WTC11 (cell line): ENCODE measurements at regions not wholly inside any gene's neighbourhood (a gene's known extent, or its start where the extent isn't known, plus 50 kb on each side); places are given as distances from the start of the nearest gene placed in this dataset.

Experiments
- ATAC-seq: fragments of 200-7000 bp; cut with Tn5 transposase; 2 replicates; pipeline ENCODE4 v1.10.0; 2021; ENCODE audit warnings: mild to moderate bottlenecking, moderate library complexity
- CTCF ChIA-PET: fragments of 300-600 bp; sonication (Branson Sonifier 250); formaldehyde crosslinking; loops from one replicate; lab custom pipeline; 2021; ENCODE audit warnings: antibody characterized with exemption; lab: Charles Lee
- POLR2A ChIA-PET: fragments of 350-600 bp; sonication (Branson Sonifier 250); formaldehyde crosslinking; loops from one replicate; lab custom pipeline; 2021; ENCODE audit warnings: antibody characterized with exemption; lab: Charles Lee
- DNase-seq: peaks from one replicate; pipeline ENCODE4 v3.0.0; 2021; ENCODE audit warnings: low spot score
- H3K27ac Mint-ChIP-seq: 2 replicates; pipeline ENCODE4 v1.8.0; 2021; ENCODE audit warnings: mixed read lengths
- H3K27me3 Mint-ChIP-seq: 2 replicates; pipeline ENCODE4 v1.8.0; 2021; ENCODE audit warnings: low read depth, mild to moderate bottlenecking, moderate library complexity, mixed read lengths
- H3K36me3 Mint-ChIP-seq: 2 replicates; pipeline ENCODE4 v1.8.0; 2021; ENCODE audit warnings: mixed read lengths
- H3K4me1 Mint-ChIP-seq: 2 replicates; pipeline ENCODE4 v1.8.0; 2022; ENCODE audit warnings: mixed read lengths
- H3K4me3 Mint-ChIP-seq: 2 replicates; pipeline ENCODE4 v1.8.0; 2021; ENCODE audit warnings: mild to moderate bottlenecking, moderate library complexity, mixed read lengths
- H3K9me3 Mint-ChIP-seq: 2 replicates; pipeline ENCODE4 v1.8.0; 2021; ENCODE audit warnings: mixed read lengths
- AR ChIP-seq: fragments of 250-450 bp; sonication (Bioruptor Pico); IDR thresholded peaks from 2 replicates; pipeline ENCODE4 v1.9.0; 2021; ENCODE audit warnings: mild to moderate bottlenecking
- ARID4B ChIP-seq: sonication (generic); formaldehyde crosslinking; IDR thresholded peaks from 2 replicates; pipeline ENCODE4 v1.8.0; 2023; ENCODE audit warnings: missing genetic modification reagents, mild to moderate bottlenecking, borderline replicate concordance
- ATF1 ChIP-seq: sonication (generic); formaldehyde crosslinking; IDR thresholded peaks from 2 replicates; pipeline ENCODE4 v1.8.1; 2023; ENCODE audit warnings: mild to moderate bottlenecking, moderate library complexity, missing genetic modification reagents
- CBFB ChIP-seq: sonication (generic); formaldehyde crosslinking; IDR thresholded peaks from 2 replicates; pipeline ENCODE4 v1.8.1; 2022; ENCODE audit warnings: mild to moderate bottlenecking, low read depth, missing genetic modification reagents
- CREB1 ChIP-seq: sonication (generic); formaldehyde crosslinking; IDR thresholded peaks from 2 replicates; pipeline ENCODE4 v1.8.0; 2023; ENCODE audit warnings: mild to moderate bottlenecking, missing genetic modification reagents
- E2F4 ChIP-seq: sonication (generic); formaldehyde crosslinking; IDR thresholded peaks from 2 replicates; pipeline ENCODE4 v1.8.1; 2022; ENCODE audit warnings: low read depth, mild to moderate bottlenecking, moderate library complexity, missing genetic modification reagents, borderline replicate concordance
- FOXK1 ChIP-seq: sonication (generic); formaldehyde crosslinking; IDR thresholded peaks from 2 replicates; pipeline ENCODE4 v1.8.0; 2022; ENCODE audit warnings: mild to moderate bottlenecking, moderate library complexity, missing genetic modification reagents
- GRHL2 ChIP-seq: fragments of 250-450 bp; sonication (Bioruptor Pico); IDR thresholded peaks from 2 replicates; pipeline ENCODE4 v1.8.0; 2022; ENCODE audit warnings: mild to moderate bottlenecking, moderate library complexity; ENCODE audit not compliant: insufficient replicate concordance, severe bottlenecking
- HMGXB4 ChIP-seq: sonication (generic); formaldehyde crosslinking; IDR thresholded peaks from 2 replicates; pipeline ENCODE4 v1.8.1; 2023; ENCODE audit warnings: mild to moderate bottlenecking, moderate library complexity, missing genetic modification reagents
- IRF2 ChIP-seq: sonication (generic); formaldehyde crosslinking; IDR thresholded peaks from 2 replicates; pipeline ENCODE4 v1.8.0; 2022; ENCODE audit warnings: low read depth, missing genetic modification reagents, borderline replicate concordance
- JUN ChIP-seq: sonication (generic); formaldehyde crosslinking; IDR thresholded peaks from 2 replicates; pipeline ENCODE4 v1.8.0; 2023; ENCODE audit warnings: mild to moderate bottlenecking, missing genetic modification reagents
- NFYB ChIP-seq: sonication (generic); formaldehyde crosslinking; conservative IDR thresholded peaks from 2 replicates; pipeline ENCODE4 v1.8.0; 2022; ENCODE audit warnings: low read depth, missing genetic modification reagents
- NR2C2 ChIP-seq: sonication (generic); formaldehyde crosslinking; IDR thresholded peaks from 2 replicates; pipeline ENCODE4 v1.8.0; 2022; ENCODE audit warnings: mild to moderate bottlenecking, missing genetic modification reagents
- SMAD3 ChIP-seq: sonication (generic); formaldehyde crosslinking; IDR thresholded peaks from 2 replicates; pipeline ENCODE4 v1.8.0; 2022; ENCODE audit warnings: missing genetic modification reagents, mild to moderate bottlenecking, borderline replicate concordance
- SOX15 ChIP-seq: fragments of 250-450 bp; sonication (Bioruptor Pico); IDR thresholded peaks from 2 replicates; pipeline ENCODE4 v1.9.0; 2021; ENCODE audit warnings: mild to moderate bottlenecking
- SP1 ChIP-seq: sonication (generic); formaldehyde crosslinking; conservative IDR thresholded peaks from 2 replicates; pipeline ENCODE4 v1.8.1; 2022; ENCODE audit warnings: missing genetic modification reagents
- TCF7 ChIP-seq: sonication (generic); formaldehyde crosslinking; IDR thresholded peaks from 2 replicates; pipeline ENCODE4 v1.8.0; 2022; ENCODE audit warnings: mild to moderate bottlenecking, low read depth, missing genetic modification reagents, moderate library complexity
- TP53 ChIP-seq: sonication (generic); formaldehyde crosslinking; IDR thresholded peaks from 2 replicates; pipeline ENCODE4 v1.8.1; 2023; ENCODE audit warnings: mild to moderate bottlenecking, missing genetic modification reagents
- ZNF219 ChIP-seq: sonication (generic); formaldehyde crosslinking; IDR thresholded peaks from 2 replicates; pipeline ENCODE4 v1.8.0; 2023; ENCODE audit warnings: missing genetic modification reagents, mild to moderate bottlenecking, borderline replicate concordance
- ZNF232 ChIP-seq: sonication (generic); formaldehyde crosslinking; IDR thresholded peaks from 2 replicates; pipeline ENCODE4 v1.8.0; 2022; ENCODE audit warnings: mild to moderate bottlenecking, missing genetic modification reagents
- ZNF396 ChIP-seq: fragments of 250-450 bp; sonication (Bioruptor Pico); IDR thresholded peaks from 2 replicates; pipeline ENCODE4 v1.8.0; 2021; ENCODE audit warnings: mild to moderate bottlenecking, moderate library complexity, borderline replicate concordance
- ZNF416 ChIP-seq: fragments of 250-450 bp; sonication (Bioruptor Pico); IDR thresholded peaks from 2 replicates; pipeline ENCODE4 v1.9.0; 2021; ENCODE audit warnings: mild to moderate bottlenecking, inconsistent platforms
- ZNF671 ChIP-seq: fragments of 250-450 bp; sonication (Bioruptor Pico); IDR thresholded peaks from 2 replicates; pipeline ENCODE4 v1.8.0; 2021; ENCODE audit warnings: mild to moderate bottlenecking
- TF ChIP-seq, protein P1 (sequence below): sonication (generic); formaldehyde crosslinking; IDR thresholded peaks from 2 replicates; pipeline ENCODE4 v1.8.1; 2023; ENCODE audit warnings: mild to moderate bottlenecking, missing genetic modification reagents
- TF ChIP-seq, protein P2 (sequence below): sonication (generic); formaldehyde crosslinking; conservative IDR thresholded peaks from 2 replicates; pipeline ENCODE4 v1.8.1; 2022; ENCODE audit warnings: mild to moderate bottlenecking, missing genetic modification reagents

GRCh38 chr12:77151030-77151429 is 85.7 kb upstream of the E2F7 start:
- no peak for DNase-seq
- H3K27ac Mint-ChIP-seq = no peak overlapping the region
- TF ChIP-seq ZNF219 = no peak
- no peak for TF ChIP-seq CREB1 (CRISPR knock-in tag)
- no peak for TF ChIP-seq TCF7 (CRISPR knock-in tag)
- no peak for TF ChIP-seq ZNF416 (CRISPR knock-in tag)
- TF ChIP-seq CBFB (CRISPR knock-in tag) = no peak
- no peak for TF ChIP-seq ZNF396
- TF ChIP-seq NFYB (CRISPR knock-in tag) = no peak
- no peak for TF ChIP-seq HMGXB4 (CRISPR knock-in tag)
- TF ChIP-seq SP1 = no peak
- TF ChIP-seq AR (CRISPR knock-in tag) = no peak
- TF ChIP-seq ZNF232 (CRISPR knock-in tag) = no peak
- TF ChIP-seq, protein P1, sequence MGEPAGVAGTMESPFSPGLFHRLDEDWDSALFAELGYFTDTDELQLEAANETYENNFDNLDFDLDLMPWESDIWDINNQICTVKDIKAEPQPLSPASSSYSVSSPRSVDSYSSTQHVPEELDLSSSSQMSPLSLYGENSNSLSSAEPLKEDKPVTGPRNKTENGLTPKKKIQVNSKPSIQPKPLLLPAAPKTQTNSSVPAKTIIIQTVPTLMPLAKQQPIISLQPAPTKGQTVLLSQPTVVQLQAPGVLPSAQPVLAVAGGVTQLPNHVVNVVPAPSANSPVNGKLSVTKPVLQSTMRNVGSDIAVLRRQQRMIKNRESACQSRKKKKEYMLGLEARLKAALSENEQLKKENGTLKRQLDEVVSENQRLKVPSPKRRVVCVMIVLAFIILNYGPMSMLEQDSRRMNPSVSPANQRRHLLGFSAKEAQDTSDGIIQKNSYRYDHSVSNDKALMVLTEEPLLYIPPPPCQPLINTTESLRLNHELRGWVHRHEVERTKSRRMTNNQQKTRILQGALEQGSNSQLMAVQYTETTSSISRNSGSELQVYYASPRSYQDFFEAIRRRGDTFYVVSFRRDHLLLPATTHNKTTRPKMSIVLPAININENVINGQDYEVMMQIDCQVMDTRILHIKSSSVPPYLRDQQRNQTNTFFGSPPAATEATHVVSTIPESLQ (CRISPR knock-in tag) = no peak
- no peak for TF ChIP-seq GRHL2 (CRISPR knock-in tag)
- TF ChIP-seq ZNF671 (CRISPR knock-in tag) = no peak
- no peak for TF ChIP-seq IRF2 (CRISPR knock-in tag)
- TF ChIP-seq ATF1 (CRISPR knock-in tag) = no peak
- TF ChIP-seq, all 79 proteins: peak for 0
- POLR2A ChIA-PET = no interaction called here
- H3K36me3 Mint-ChIP-seq = no peaks in the 10 kb centered on the region
- peaks cover 6% of the 10 kb centered on the region for H3K4me1 Mint-ChIP-seq
- H3K9me3 Mint-ChIP-seq = peaks cover 13% of the 10 kb centered on the region; the same call in 1 of the 2 replicates
- ATAC-seq = no peak
- no peaks in the 10 kb centered on the region for H3K27me3 Mint-ChIP-seq
- CTCF ChIA-PET = no interaction called here
- H3K4me3 Mint-ChIP-seq = no peak overlapping the region

GRCh38 chr12:77133566-77133965 is 68.2 kb upstream of the E2F7 start:
- DNase-seq (peak; percentile 75), ATAC-seq (peak; percentile 92)
- no peak overlapping the region for H3K4me3 Mint-ChIP-seq
- ChIA-PET CTCF (interaction anchor here (0.5 kb wide), 1 partner anchor 735 kb away, joined by 3 read pairs; no protein-coding TSS in a partner anchor), POLR2A (no interaction called here)
- H3K27ac Mint-ChIP-seq = no peak overlapping the region
- H3K27me3 Mint-ChIP-seq = no peaks in the 10 kb centered on the region; the same call in 1 of the 2 replicates
- H3K9me3 Mint-ChIP-seq = no peaks in the 10 kb centered on the region
- no peaks in the 10 kb centered on the region for H3K4me1 Mint-ChIP-seq
- H3K36me3 Mint-ChIP-seq = no peaks in the 10 kb centered on the region
- TF ChIP-seq SMAD3 (CRISPR knock-in tag) = peak; percentile 32; the same call in 1 of the 2 replicates
- TF ChIP-seq NR2C2 (CRISPR knock-in tag) = no peak
- no peak for TF ChIP-seq CBFB (CRISPR knock-in tag)
- TF ChIP-seq, protein P2, sequence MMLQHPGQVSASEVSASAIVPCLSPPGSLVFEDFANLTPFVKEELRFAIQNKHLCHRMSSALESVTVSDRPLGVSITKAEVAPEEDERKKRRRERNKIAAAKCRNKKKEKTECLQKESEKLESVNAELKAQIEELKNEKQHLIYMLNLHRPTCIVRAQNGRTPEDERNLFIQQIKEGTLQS (CRISPR knock-in tag) = no peak
- TF ChIP-seq SOX15 (CRISPR knock-in tag) = no peak
- no peak for TF ChIP-seq ATF1 (CRISPR knock-in tag)
- no peak for TF ChIP-seq E2F4 (CRISPR knock-in tag)
- 0 out of 2 replicates have a peak, but pooled peaks have one; percentile 45 for TF ChIP-seq TP53
- 0 out of 2 replicates have a peak, but pooled peaks have one; percentile 35 for TF ChIP-seq FOXK1 (CRISPR knock-in tag)
- TF ChIP-seq JUN (CRISPR knock-in tag) = 0 out of 2 replicates have a peak, but pooled peaks have one; percentile 37
- TF ChIP-seq ARID4B (CRISPR knock-in tag) = peak; percentile 54; the same call in 1 of the 2 replicates
